ENCODE measurements at regions not wholly inside any gene's neighbourhood (a gene's known extent, or its start where the extent isn't known, plus 50 kb on each side); places are given as distances from the start of the nearest gene placed in this dataset.
A peak's percentile ranks its signal among the peaks of the same experiment; 100 is the strongest.
"Not testable (repeated sequence)": the region's sequence is repeated elsewhere in the genome, so short reads cannot be mapped to it uniquely, and the experiment has no call there.

DNA sequence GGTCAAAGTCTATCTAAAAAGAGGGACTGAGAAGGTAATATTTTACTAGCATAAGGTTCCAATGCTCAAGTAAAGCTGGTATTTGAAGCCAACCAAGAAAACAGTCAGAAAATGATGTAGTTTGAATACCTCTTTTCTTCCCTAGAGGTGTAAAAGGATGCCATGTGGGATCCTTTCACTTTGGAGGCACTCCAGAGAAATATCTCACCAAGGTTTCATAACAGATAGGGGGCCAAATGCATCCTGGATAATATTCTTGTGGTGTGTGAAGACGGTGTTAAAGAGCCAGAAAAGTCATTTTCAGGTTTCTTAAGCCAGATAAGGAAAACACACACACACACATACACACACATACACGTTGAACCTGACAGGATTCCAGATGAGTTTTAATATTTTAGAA is 136.1 kb upstream of the PRKD1 start:
- H3K27me3 Mint-ChIP-seq (ENCODE audit: low read depth, unreplicated experiment) = no peaks in the 10 kb centered on the region
- H3K27ac Mint-ChIP-seq (ENCODE audit: unreplicated experiment) = no peak overlapping the region
- Histone ChIP-seq H3K9ac (ENCODE audit: low read length) (no peak overlapping the region), H3K9me3 (ENCODE audit: insufficient read depth, low read depth, low read length) (no peaks in the 10 kb centered on the region), H3K79me2 (ENCODE audit: insufficient read depth, low read length) (no peaks in the 10 kb centered on the region), H3K4me1 (ENCODE audit: insufficient read depth, low read length) (no peaks in the 10 kb centered on the region), H3K36me3 (ENCODE audit: insufficient read depth, low read length) (no peaks in the 10 kb centered on the region), H3K27ac (ENCODE audit: low read depth, low read length) (no peak overlapping the region), H4K20me1 (ENCODE audit: insufficient read depth, low read length) (no peaks in the 10 kb centered on the region), H3K4me2 (ENCODE audit: low read length) (no peak overlapping the region), H3K4me3 (ENCODE audit: insufficient read depth, low read depth, low read length) (no peak overlapping the region), H3K27me3 (ENCODE audit: insufficient read depth, low read length) (no peaks in the 10 kb centered on the region), H2AFZ (ENCODE audit: low read depth, low read length) (no peak overlapping the region)
- no peaks in the 10 kb centered on the region for H3K9me3 Mint-ChIP-seq (ENCODE audit: unreplicated experiment)
- no peak for TF ChIP-seq EZH2 (IDR thresholded peaks at IDR 0.05; ENCODE audit: insufficient read depth, low read length)
- DNase-seq (ENCODE audit: low read depth) = no peak
- no peaks in the 10 kb centered on the region for H3K36me3 Mint-ChIP-seq (ENCODE audit: low read depth, unreplicated experiment)
- H3K4me3 Mint-ChIP-seq (ENCODE audit: unreplicated experiment) = no peak overlapping the region
- FAIRE-seq = no peak
- H3K4me1 Mint-ChIP-seq (ENCODE audit: low read depth, unreplicated experiment) = no peaks in the 10 kb centered on the region

DNA sequence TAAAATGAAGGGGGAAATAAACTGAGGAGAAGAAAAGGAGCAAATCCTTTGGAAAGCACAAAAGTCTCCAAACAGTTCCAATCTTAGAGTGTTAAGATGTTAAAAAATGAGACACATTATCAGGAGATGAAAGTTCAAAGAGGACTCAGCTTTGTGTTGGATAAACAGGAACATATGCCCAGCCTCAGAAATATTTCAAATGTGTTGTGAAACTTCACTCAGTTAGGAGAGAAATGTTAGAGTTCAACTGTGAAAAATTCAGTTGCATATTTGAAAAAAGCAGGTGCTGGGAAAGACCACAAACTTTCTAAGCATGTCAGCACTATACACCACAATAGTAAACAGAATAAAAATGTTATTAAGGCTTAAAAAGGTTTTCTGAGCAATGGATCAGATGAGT is 136.8 kb upstream of the PRKD1 start:
- no peak overlapping the region for H3K4me3 Mint-ChIP-seq (ENCODE audit: unreplicated experiment)
- H3K4me1 Mint-ChIP-seq (ENCODE audit: low read depth, unreplicated experiment) = no peaks in the 10 kb centered on the region
- no peaks in the 10 kb centered on the region for H4K20me1 ChIP-seq (ENCODE audit: insufficient read depth, low read length)
- no peaks in the 10 kb centered on the region for H3K9me3 Mint-ChIP-seq (ENCODE audit: unreplicated experiment)
- peak; percentile 31 for DNase-seq (ENCODE audit: low read depth)
- H2AFZ ChIP-seq (ENCODE audit: low read depth, low read length) = no peak overlapping the region
- H3K9ac ChIP-seq (ENCODE audit: low read length) = no peak overlapping the region
- no peaks in the 10 kb centered on the region for H3K27me3 Mint-ChIP-seq (ENCODE audit: low read depth, unreplicated experiment)
- no peak overlapping the region for H3K27ac Mint-ChIP-seq (ENCODE audit: unreplicated experiment)
- H3K36me3 ChIP-seq (ENCODE audit: insufficient read depth, low read length) = no peaks in the 10 kb centered on the region
- H3K36me3 Mint-ChIP-seq (ENCODE audit: low read depth, unreplicated experiment) = no peaks in the 10 kb centered on the region
- H3K27ac ChIP-seq (ENCODE audit: low read depth, low read length) = no peak overlapping the region
- TF ChIP-seq, protein P1, sequence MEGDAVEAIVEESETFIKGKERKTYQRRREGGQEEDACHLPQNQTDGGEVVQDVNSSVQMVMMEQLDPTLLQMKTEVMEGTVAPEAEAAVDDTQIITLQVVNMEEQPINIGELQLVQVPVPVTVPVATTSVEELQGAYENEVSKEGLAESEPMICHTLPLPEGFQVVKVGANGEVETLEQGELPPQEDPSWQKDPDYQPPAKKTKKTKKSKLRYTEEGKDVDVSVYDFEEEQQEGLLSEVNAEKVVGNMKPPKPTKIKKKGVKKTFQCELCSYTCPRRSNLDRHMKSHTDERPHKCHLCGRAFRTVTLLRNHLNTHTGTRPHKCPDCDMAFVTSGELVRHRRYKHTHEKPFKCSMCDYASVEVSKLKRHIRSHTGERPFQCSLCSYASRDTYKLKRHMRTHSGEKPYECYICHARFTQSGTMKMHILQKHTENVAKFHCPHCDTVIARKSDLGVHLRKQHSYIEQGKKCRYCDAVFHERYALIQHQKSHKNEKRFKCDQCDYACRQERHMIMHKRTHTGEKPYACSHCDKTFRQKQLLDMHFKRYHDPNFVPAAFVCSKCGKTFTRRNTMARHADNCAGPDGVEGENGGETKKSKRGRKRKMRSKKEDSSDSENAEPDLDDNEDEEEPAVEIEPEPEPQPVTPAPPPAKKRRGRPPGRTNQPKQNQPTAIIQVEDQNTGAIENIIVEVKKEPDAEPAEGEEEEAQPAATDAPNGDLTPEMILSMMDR (IDR thresholded peaks at IDR 0.05; ENCODE audit: insufficient read depth, low read depth, low read length) = no peak
- no peak for TF ChIP-seq EZH2 (IDR thresholded peaks at IDR 0.05; ENCODE audit: insufficient read depth, low read length)
- H3K27me3 ChIP-seq (ENCODE audit: insufficient read depth, low read length) = no peaks in the 10 kb centered on the region
- H3K9me3 ChIP-seq (ENCODE audit: insufficient read depth, low read depth, low read length) = no peaks in the 10 kb centered on the region
- H3K4me2 ChIP-seq (ENCODE audit: low read length) = no peak overlapping the region
- H3K4me3 ChIP-seq (ENCODE audit: insufficient read depth, low read depth, low read length) = no peak overlapping the region
- H3K79me2 ChIP-seq (ENCODE audit: insufficient read depth, low read length) = no peaks in the 10 kb centered on the region
- H3K4me1 ChIP-seq (ENCODE audit: insufficient read depth, low read length) = no peaks in the 10 kb centered on the region
- no peak for FAIRE-seq

DNA sequence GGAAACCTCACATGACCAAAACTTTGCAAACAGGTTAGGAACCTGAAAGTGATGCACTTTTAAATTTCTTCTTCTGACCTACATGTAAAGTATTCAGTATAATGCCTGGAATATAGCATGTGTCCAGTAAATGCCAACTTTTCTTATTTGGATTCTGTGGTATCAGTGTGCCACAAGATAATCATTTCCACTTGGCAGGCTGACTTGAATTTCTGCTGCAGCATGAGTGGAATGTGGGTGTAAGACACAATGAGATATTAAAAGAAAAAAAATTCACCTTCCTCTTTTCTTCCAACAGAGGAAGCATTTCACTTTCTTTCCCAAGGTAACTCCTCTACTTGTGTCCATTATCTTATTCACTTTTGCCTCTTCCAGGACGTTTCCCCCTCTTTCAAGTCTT is 141.9 kb upstream of the PRKD1 start:
- H3K4me2 ChIP-seq (ENCODE audit: low read length) = no peak overlapping the region
- no peak overlapping the region for H3K9ac ChIP-seq (ENCODE audit: low read length)
- TF ChIP-seq, protein P1 (IDR thresholded peaks at IDR 0.05; ENCODE audit: insufficient read depth, low read depth, low read length) = no peak
- no peak for TF ChIP-seq EZH2 (IDR thresholded peaks at IDR 0.05; ENCODE audit: insufficient read depth, low read length)
- no peaks in the 10 kb centered on the region for H4K20me1 ChIP-seq (ENCODE audit: insufficient read depth, low read length)
- no peaks in the 10 kb centered on the region for H3K79me2 ChIP-seq (ENCODE audit: insufficient read depth, low read length)
- H3K4me3 ChIP-seq (ENCODE audit: insufficient read depth, low read depth, low read length) = no peak overlapping the region
- no peak overlapping the region for H2AFZ ChIP-seq (ENCODE audit: low read depth, low read length)
- peak; percentile 27 for DNase-seq (ENCODE audit: low read depth)
- no peaks in the 10 kb centered on the region for H3K36me3 ChIP-seq (ENCODE audit: insufficient read depth, low read length)
- no peak overlapping the region for H3K27ac ChIP-seq (ENCODE audit: low read depth, low read length)
- no peaks in the 10 kb centered on the region for H3K27me3 Mint-ChIP-seq (ENCODE audit: low read depth, unreplicated experiment)
- H3K27me3 ChIP-seq (ENCODE audit: insufficient read depth, low read length) = no peaks in the 10 kb centered on the region
- no peak overlapping the region for H3K27ac Mint-ChIP-seq (ENCODE audit: unreplicated experiment)
- H3K4me3 Mint-ChIP-seq (ENCODE audit: unreplicated experiment) = no peak overlapping the region
- no peak for FAIRE-seq
- H3K9me3 Mint-ChIP-seq (ENCODE audit: unreplicated experiment) = peaks cover 5% of the 10 kb centered on the region
- no peaks in the 10 kb centered on the region for H3K4me1 ChIP-seq (ENCODE audit: insufficient read depth, low read length)
- H3K9me3 ChIP-seq (ENCODE audit: insufficient read depth, low read depth, low read length) = no peaks in the 10 kb centered on the region
- no peaks in the 10 kb centered on the region for H3K36me3 Mint-ChIP-seq (ENCODE audit: low read depth, unreplicated experiment)
- H3K4me1 Mint-ChIP-seq (ENCODE audit: low read depth, unreplicated experiment) = no peaks in the 10 kb centered on the region

DNA sequence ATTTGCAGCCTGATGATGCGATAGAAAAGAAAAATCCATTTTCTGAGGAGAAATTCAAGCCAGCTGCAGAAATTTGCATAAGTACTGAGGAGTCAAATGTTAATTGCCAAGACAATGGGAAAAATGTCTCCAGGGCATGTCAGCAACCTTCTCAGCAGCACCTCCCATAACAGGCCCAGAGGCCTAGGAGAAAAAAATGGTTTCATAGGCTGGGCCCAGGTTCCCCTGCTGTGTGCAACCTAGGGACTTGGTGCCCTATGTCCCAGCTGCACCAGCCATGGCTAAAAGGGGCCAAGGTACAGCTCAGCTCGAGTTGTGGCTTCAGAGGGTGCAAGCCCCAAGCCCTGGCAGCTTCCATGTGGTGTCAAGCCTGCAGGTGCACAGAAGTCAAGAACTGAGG is 144.8 kb upstream of the PRKD1 start:
- not testable (repeated sequence) for H3K9me3 ChIP-seq (ENCODE audit: insufficient read depth, low read depth, low read length); H3K27ac Mint-ChIP-seq (ENCODE audit: unreplicated experiment); H3K36me3 Mint-ChIP-seq (ENCODE audit: low read depth, unreplicated experiment); H3K27ac ChIP-seq (ENCODE audit: low read depth, low read length); H3K4me1 Mint-ChIP-seq (ENCODE audit: low read depth, unreplicated experiment); H3K4me1 ChIP-seq (ENCODE audit: insufficient read depth, low read length); H3K79me2 ChIP-seq (ENCODE audit: insufficient read depth, low read length); H3K4me3 ChIP-seq (ENCODE audit: insufficient read depth, low read depth, low read length); FAIRE-seq; H3K9ac ChIP-seq (ENCODE audit: low read length); H3K27me3 ChIP-seq (ENCODE audit: insufficient read depth, low read length); DNase-seq (ENCODE audit: low read depth); H2AFZ ChIP-seq (ENCODE audit: low read depth, low read length); H3K36me3 ChIP-seq (ENCODE audit: insufficient read depth, low read length); H3K4me2 ChIP-seq (ENCODE audit: low read length); H4K20me1 ChIP-seq (ENCODE audit: insufficient read depth, low read length); H3K27me3 Mint-ChIP-seq (ENCODE audit: low read depth, unreplicated experiment); H3K4me3 Mint-ChIP-seq (ENCODE audit: unreplicated experiment)
- H3K9me3 Mint-ChIP-seq (ENCODE audit: unreplicated experiment) = peaks cover 12% of the 10 kb centered on the region

Measured in astrocyte (in vitro differentiated cells and primary cell).